GM19372 (cell line): ENCODE measurements at regions not wholly inside any gene's neighbourhood (a gene's known extent, or its start where the extent isn't known, plus 50 kb on each side); places are given as distances from the start of the nearest gene placed in this dataset.

Experiments used
- ATAC-seq: cut with Tn5 transposase; IDR thresholded peaks from one replicate; pipeline ENCODE4 v1.9.1; 2021; ENCODE audit warnings: mild to moderate bottlenecking, low read depth, moderate library complexity; ENCODE audit not compliant: unreplicated experiment

DNA sequence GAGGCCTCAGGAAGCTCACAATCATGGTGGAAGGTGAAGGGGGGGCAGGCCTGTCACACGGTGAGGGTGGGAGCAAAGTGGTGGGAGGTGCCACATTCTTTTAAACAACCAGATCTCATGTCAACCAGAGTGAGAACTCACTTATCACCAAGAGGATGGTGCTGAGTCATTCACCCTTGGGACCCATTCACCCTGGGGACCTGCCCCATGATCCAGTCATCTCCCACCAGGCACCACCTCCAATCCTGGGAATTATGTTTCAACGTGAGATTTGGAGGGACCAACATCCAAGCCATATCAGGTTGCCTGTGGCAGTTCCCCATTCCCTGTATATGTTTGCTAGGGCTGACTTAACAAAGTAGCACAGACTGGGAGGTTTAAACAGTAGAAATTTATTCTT is 318.4 kb upstream of the CLNK start:
- ATAC-seq: no peak

DNA sequence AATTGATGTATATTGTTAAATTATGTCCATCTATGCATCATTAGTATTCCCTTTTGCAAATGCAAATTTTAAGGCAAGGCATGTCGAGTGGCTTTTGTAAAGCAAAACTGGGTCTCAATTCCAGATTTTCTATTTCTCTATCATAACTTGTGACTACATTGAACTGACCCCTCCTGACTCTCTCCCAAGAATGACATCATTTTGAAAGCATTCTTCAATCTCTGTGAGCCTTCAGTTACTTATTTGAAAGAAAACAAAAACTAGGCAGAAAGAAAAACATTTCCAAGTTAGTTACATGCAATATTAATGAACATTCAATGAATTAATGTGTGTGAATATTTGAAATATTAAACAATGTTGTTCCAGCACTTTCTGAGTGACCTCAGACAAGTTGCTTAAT is 314.3 kb upstream of the CLNK start:
- no peak for ATAC-seq

- no peak for ATAC-seq
Measured at GRCh38 chr4:10984815-10985214, 300.2 kb upstream of the CLNK start.

GRCh38 chr4:10983885-10984640 is 299.5 kb upstream of the CLNK start:
- no peak for ATAC-seq

DNA sequence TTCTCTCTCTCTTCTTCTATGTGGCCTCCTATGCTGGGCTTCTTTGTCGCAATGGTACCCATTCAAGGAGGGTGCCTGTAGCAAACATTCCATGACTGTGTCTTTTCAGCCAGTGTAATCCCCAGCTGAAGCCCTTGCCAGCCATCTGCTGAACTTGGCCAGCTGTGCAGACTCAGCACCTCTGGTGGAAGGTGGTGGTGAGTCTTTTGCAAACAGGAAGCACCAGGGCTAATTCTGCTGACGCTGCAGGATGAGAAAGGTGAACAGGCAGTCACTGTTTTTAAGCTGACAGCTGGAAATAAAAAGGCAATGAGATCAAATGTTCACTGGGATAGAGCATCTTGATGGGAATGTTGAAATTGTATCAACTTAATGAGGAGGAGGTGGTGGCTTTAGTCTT is 298.7 kb upstream of the CLNK start:
- ATAC-seq: peak; percentile 75

DNA sequence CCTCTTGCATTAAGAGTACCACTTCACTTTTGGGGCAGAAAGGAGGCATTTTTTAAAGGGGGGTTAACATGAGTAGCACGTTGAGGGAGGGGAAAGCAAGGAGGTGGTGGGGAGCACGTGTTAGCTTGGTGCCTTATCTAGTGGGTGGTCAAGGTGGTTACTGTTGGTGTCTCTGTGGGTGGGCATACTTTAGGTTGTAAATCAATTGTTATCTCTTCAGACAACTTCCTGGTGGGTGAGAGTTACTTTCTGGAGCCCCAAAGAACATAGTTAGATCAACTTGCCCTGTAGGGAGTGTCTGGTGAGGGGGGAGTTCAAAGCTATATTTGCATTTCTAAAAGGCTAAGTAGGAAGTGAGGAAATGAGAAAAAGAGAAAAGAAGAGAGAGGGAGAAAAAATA is 297.7 kb upstream of the CLNK start:
- ATAC-seq: no peak

DNA sequence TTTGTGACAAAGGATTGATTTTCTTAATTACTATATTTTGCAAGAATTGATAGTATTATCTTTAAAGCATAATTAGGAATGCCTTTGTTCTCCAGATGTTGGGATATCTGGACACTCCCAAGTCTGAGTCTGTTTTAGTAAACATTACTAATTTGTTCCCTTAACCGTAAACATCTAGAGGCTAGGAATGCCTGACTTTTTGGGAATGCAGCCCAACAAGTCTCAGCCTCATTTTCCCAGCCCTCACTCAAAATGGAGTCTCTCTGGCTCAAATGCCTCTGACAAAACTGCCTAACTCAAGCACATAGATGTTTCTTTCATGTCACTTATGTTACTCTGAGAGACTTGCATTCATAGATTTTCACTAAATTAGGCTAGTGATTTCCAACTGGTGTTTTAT is 297.0 kb upstream of the CLNK start:
- ATAC-seq: no peak

- no peak for ATAC-seq
Measured at GRCh38 chr4:10981096-10981495, 296.5 kb upstream of the CLNK start.

DNA sequence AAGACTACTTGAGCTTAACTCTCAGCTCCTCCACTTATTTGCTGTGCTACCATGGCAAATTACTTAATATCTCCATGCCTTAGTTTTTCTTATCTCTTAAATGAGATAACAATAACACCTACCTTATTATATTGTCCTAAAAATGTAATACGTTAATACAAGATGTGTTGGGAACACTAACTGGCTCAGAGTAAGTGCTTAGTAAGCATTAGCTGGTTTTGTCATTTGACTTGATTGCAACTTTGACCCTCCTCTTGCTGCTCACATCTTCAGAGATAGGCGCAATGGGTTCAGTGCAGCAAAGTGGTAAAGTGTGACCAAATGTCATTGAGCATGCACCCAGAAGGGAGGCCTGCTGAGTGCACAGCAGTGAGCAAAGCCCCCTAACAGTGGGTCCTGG is 294.5 kb upstream of the CLNK start:
- ATAC-seq: no peak

GRCh38 chr4:10977534-10977933 is 293.0 kb upstream of the CLNK start:
- peak; percentile 96 for ATAC-seq

DNA sequence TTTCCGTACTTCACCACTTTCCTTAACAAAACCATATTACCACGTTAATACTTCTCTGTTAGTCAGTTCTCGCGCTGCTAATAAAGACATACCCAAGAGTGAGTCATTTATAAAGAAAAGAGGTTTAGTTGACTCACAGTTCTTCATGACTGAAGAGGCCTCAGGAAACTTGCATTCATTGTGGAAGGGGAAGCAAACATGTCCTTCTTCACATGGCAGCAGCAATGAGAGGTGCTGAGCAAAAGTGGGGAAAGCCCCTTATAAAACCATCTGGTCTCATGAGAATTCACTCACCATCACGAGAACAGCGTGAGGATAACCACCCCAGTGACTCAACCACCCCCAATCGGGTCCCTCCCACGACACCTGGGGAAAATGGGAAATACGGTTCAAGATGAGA is 289.8 kb upstream of the CLNK start:
- no peak for ATAC-seq

DNA sequence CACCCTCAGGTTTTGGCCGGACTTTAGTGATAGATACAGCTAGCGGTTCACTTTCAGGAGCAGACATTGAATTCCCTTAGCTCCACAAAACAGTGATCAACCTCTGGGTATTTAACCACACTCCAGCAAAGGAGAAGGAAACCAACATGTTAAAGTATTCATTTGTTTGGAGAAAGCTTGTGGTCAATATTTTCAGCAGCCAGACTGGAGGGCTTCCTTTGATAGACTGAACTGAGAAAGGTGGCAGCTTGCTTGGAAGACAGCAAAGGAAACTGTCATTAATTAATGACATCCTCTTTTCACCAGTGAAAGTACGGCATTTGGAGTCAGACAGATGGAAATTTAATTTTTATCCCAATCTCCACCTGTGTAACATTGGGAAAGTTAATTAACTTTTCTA is 289.1 kb upstream of the CLNK start:
- ATAC-seq: no peak

DNA sequence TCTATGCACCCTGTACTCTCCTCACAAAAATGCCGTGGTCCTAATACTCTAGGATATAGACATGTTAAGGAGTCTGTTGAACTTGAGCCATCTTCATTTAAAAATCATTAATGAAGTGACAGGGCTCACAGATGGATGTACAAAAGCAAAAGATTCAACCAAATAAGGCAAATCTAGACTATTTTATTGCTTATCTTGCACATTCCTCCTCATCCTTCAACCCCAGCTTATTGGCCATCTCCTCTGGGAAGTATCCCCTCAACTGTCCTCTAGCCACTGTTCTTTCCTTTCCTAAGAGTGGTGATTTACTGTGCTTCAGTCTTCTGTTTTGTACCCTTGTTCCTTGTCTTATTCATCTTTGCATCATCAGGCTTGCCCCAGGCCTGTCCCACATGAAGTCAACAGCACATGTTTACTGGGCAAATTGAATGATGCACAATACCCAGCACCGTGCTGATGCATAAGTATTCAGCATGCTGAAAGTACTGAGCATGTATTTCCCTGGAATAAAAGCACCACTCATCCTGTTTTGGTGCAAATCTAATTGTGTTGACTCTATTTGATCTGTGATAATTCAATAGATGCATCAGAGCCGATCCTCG is 287.3 kb upstream of the CLNK start:
- no peak for ATAC-seq

DNA sequence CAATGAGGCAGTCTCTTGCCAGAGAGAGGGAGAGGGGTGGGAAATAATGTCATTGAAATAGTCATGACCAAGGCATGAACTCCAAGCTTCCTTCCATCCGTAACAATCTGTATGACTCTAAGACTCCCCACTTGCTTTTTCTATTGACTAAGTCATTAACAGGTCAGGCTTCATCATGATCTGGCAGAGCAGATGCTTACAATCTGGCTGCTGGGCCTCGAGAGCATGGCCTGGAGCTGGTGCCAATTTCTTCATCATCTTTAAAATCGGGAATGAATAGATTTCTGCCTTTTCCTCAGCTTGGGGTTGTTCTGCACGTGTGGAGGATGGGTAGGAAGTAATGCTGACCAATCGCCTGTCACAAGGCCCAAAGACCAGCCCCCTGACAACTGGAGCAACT is 280.6 kb upstream of the CLNK start:
- no peak for ATAC-seq

DNA sequence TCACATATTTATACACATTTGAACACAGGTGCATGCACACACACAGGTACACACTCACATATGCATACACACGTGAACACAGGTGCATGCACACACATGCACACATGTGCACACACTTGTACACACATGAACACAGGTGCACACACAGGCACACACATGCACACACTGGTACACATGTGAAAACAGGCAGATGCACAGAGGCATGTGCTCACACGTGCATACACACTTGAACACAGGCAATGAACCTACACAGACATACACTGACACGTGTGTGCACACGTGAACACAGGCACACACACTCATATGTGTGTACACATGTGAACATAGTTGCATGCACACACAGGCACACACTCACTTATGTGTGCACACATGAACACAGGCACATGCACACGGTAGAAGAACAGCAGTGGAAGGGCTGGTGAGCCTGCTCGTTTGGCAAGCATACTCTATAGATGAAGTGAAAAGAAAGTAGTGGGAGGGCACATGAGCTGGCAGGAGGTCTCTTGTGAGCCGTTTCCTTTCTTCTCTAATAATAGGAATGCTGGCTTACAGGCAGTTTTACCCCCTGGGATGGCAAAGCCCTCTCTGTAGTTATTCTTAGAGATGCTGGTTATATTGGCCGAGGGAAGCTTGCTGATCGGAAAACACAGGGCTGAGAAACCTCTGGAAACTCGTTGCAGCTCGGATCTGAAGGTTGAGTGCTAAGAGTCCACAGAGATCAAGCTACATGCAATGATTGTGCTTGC is 279.6 kb upstream of the CLNK start:
- ATAC-seq: no peak

DNA sequence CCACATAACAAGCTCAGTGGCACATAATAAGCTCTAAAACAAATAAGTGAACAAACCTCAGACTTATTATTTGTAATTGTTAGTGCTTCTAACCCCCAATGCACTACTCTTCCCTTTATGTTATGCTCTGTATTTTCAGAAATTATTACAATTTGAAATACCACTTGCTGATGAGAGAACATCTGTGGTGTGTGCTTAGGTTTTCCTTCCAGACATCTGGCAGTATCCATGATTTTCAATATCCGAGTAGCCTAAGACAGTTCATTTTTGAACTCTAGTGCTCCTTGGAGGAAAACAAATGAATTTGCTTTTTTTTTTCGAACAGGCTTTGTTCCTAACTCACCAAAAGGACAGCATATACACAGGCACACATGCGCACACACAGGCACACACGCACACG is 278.7 kb upstream of the CLNK start:
- no peak for ATAC-seq

- ATAC-seq: no peak
Measured at GRCh38 chr4:10962246-10962645, 277.7 kb upstream of the CLNK start.

- ATAC-seq: no peak
Measured at GRCh38 chr4:10960389-10960788, 275.8 kb upstream of the CLNK start.

DNA sequence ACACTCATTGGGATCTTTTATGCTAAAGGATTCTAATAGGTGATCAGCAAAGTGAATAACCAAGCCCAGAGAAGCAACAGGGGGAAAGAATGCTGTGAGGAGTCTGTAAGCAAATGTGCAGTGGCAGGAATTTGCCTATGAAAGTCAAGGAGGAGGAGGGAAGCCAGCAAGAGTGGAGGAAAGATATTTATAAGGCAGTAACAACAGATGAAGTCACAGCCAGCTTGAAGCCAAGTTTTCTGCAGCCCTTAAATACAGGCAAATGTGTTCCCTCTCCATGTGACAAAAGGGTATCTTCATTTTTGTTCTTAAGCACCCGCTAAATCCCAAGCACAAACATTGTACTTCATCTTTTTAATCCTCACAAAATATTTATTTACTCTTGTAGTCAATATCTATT is 275.0 kb upstream of the CLNK start:
- ATAC-seq: no peak

- no peak for ATAC-seq
Measured at GRCh38 chr4:10958226-10958856, 273.8 kb upstream of the CLNK start.

DNA sequence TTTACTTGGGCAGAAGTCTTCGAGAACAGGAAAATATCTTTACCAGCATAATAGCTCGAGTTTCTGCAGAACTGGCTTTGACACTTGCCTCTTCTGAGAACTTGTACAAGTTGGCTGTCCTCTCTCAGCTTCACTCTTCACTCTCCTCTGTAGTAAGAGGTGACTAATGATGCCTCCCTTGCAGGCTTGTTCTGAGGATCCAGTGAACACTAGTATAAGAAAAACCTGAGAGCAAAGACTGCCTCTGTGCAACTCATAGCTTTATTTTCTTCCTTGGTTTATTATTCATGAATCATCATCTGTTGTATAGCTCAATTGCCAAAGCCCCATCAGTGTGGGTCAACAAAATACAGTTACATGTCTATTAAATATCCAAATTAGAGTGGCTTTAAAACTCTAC is 266.7 kb upstream of the CLNK start:
- ATAC-seq: no peak
